Panc1 (cell line): ENCODE measurements at regions not wholly inside any gene's neighbourhood (a gene's known extent, or its start where the extent isn't known, plus 50 kb on each side); places are given as distances from the start of the nearest gene placed in this dataset.

Experiments used
- CTCF ChIP-seq: fragments of 450-650 bp; IDR thresholded peaks from 2 replicates; pipeline ENCODE4 v1.5.1; 2017; ENCODE audit warnings: mild to moderate bottlenecking
- POLR2AphosphoS5 ChIP-seq: IDR thresholded peaks from 2 replicates; pipeline ENCODE4 v1.6.1; 2012; ENCODE audit warnings: mild to moderate bottlenecking, low read depth, low read length, moderate library complexity
- SIN3A ChIP-seq: IDR thresholded peaks from 2 replicates; pipeline ENCODE4 v1.6.1; 2012; ENCODE audit warnings: low read depth, mild to moderate bottlenecking, low read length, moderate library complexity, borderline replicate concordance; ENCODE audit not compliant: insufficient read depth
- TCF7L2 ChIP-seq: IDR thresholded peaks from 2 replicates; pipeline ENCODE4 v1.6.1; 2011; ENCODE audit warnings: mild to moderate bottlenecking, low read depth, low read length, inconsistent platforms

GRCh38 chr6:95518630-95519227 is 58.6 kb upstream of the MANEA start:
- no peak for TF ChIP-seq CTCF
- no peak for TF ChIP-seq POLR2AphosphoS5
- no peak for TF ChIP-seq SIN3A
- TF ChIP-seq TCF7L2: no peak
